Osteoblast (primary cell): ENCODE measurements at regions not wholly inside any gene's neighbourhood (a gene's known extent, or its start where the extent isn't known, plus 50 kb on each side); places are given as distances from the start of the nearest gene placed in this dataset.
A peak's percentile ranks its signal among the peaks of the same experiment; 100 is the strongest.

Experiments used
- DNase-seq: peaks from one replicate; pipeline ENCODE4 v3.0.0; 2011; ENCODE audit warnings: low spot score, mixed read lengths; ENCODE audit not compliant: insufficient read length; ENCODE audit errors: missing footprints
- H2AFZ ChIP-seq: 2 replicates; pipeline ENCODE4 v1.6.0; 2011; ENCODE audit warnings: mild to moderate bottlenecking, low read length
- H3K27ac ChIP-seq: 2 replicates; pipeline ENCODE4 v1.5.1; 2011; ENCODE audit warnings: mild to moderate bottlenecking, low read depth, low read length, moderate library complexity
- H3K27me3 ChIP-seq: 2 replicates; pipeline ENCODE4 v1.6.0; 2012; ENCODE audit warnings: mild to moderate bottlenecking, control low read depth, inconsistent platforms, low read length, moderate library complexity; ENCODE audit not compliant: insufficient read depth
- H3K36me3 ChIP-seq: 2 replicates; pipeline ENCODE4 v1.5.1; 2011; ENCODE audit warnings: mild to moderate bottlenecking, low read length, control low read depth, moderate library complexity; ENCODE audit not compliant: insufficient read depth
- H3K4me1 ChIP-seq: 2 replicates; pipeline ENCODE4 v1.5.1; 2011; ENCODE audit warnings: mild to moderate bottlenecking, low read length, control low read depth, moderate library complexity; ENCODE audit not compliant: insufficient read depth
- H3K4me2 ChIP-seq: 2 replicates; pipeline ENCODE4 v1.6.0; 2011; ENCODE audit warnings: mild to moderate bottlenecking, low read length; ENCODE audit not compliant: insufficient read depth
- H3K4me3 ChIP-seq: fragments of 200-600 bp; sonication (generic); 3 replicates; pipeline ENCODE4 v1.5.1; 2012; ENCODE audit warnings: mild to moderate bottlenecking, low read length, inconsistent platforms; ENCODE audit not compliant: insufficient read depth
- H3K79me2 ChIP-seq: 2 replicates; pipeline ENCODE4 v1.6.0; 2012; ENCODE audit warnings: mild to moderate bottlenecking, low read length, control low read depth, inconsistent platforms; ENCODE audit not compliant: insufficient read depth
- H3K9me3 ChIP-seq: 2 replicates; pipeline ENCODE4 v1.5.1; 2011; ENCODE audit warnings: low read depth, low read length, control low read depth
- H4K20me1 ChIP-seq: 2 replicates; pipeline ENCODE4 v1.6.0; 2012; ENCODE audit warnings: mild to moderate bottlenecking, low read length, control low read depth; ENCODE audit not compliant: insufficient read depth
- CTCF ChIP-seq: IDR thresholded peaks from 2 replicates; pipeline ENCODE4 v1.5.1; 2011; ENCODE audit warnings: mild to moderate bottlenecking, low read depth, low read length, moderate library complexity; ENCODE audit errors: extremely low read depth

- Histone ChIP-seq H2AFZ (no peak overlapping the region), H3K79me2 (no peaks in the 10 kb centered on the region), H3K4me3 (no peak overlapping the region), H3K36me3 (no peaks in the 10 kb centered on the region), H3K27me3 (no peaks in the 10 kb centered on the region), H3K4me1 (peaks cover 35% of the 10 kb centered on the region), H3K9me3 (no peaks in the 10 kb centered on the region), H3K27ac (no peak overlapping the region), H4K20me1 (no peaks in the 10 kb centered on the region), H3K4me2 (no peak overlapping the region)
- TF ChIP-seq CTCF: no peak
- no peak for DNase-seq
Observed at GRCh38 chr1:172931340-172931739, 119.4 kb downstream of the TNFSF18 start.

GRCh38 chr1:172931761-172932160 is 119.0 kb downstream of the TNFSF18 start:
- Histone ChIP-seq H3K27ac (no peak overlapping the region), H3K36me3 (no peaks in the 10 kb centered on the region), H3K9me3 (no peaks in the 10 kb centered on the region), H3K4me2 (no peak overlapping the region), H4K20me1 (no peaks in the 10 kb centered on the region), H3K4me1 (peaks cover 35% of the 10 kb centered on the region), H3K27me3 (no peaks in the 10 kb centered on the region), H3K4me3 (no peak overlapping the region), H2AFZ (no peak overlapping the region), H3K79me2 (no peaks in the 10 kb centered on the region)
- no peak for DNase-seq
- TF ChIP-seq CTCF: no peak

GRCh38 chr1:172932981-172933380 is 117.8 kb downstream of the TNFSF18 start:
- no peaks in the 10 kb centered on the region for H3K79me2 ChIP-seq
- H3K4me1 ChIP-seq: peaks cover 34% of the 10 kb centered on the region
- H3K4me2 ChIP-seq: no peak overlapping the region
- H3K36me3 ChIP-seq: no peaks in the 10 kb centered on the region
- H3K4me3 ChIP-seq: no peak overlapping the region
- no peak overlapping the region for H2AFZ ChIP-seq
- H4K20me1 ChIP-seq: no peaks in the 10 kb centered on the region
- H3K27ac ChIP-seq: no peak overlapping the region
- H3K9me3 ChIP-seq: no peaks in the 10 kb centered on the region
- TF ChIP-seq CTCF: no peak
- no peak for DNase-seq
- no peaks in the 10 kb centered on the region for H3K27me3 ChIP-seq

- H2AFZ ChIP-seq: peak overlapping the region; percentile 4
- H3K4me3 ChIP-seq: no peak overlapping the region
- peak; percentile 63 for DNase-seq
- no peaks in the 10 kb centered on the region for H3K9me3 ChIP-seq
- H3K27ac ChIP-seq: peak overlapping the region; percentile 78
- peak overlapping the region; percentile 18 for H3K4me2 ChIP-seq
- H3K36me3 ChIP-seq: no peaks in the 10 kb centered on the region
- H4K20me1 ChIP-seq: no peaks in the 10 kb centered on the region
- TF ChIP-seq CTCF: no peak
- no peaks in the 10 kb centered on the region for H3K27me3 ChIP-seq
- H3K79me2 ChIP-seq: no peaks in the 10 kb centered on the region
- peaks cover 20% of the 10 kb centered on the region for H3K4me1 ChIP-seq
Observed at GRCh38 chr1:172934417-172934762, 116.4 kb downstream of the TNFSF18 start.
